HEK293T (cell line): ENCODE measurements at regions not wholly inside any gene's neighbourhood (a gene's known extent, or its start where the extent isn't known, plus 50 kb on each side); places are given as distances from the start of the nearest gene placed in this dataset.

Experiments used
- ARNT ChIP-seq: fragments of 450-650 bp; IDR thresholded peaks from 2 replicates; pipeline ENCODE4 v1.6.1; 2017; ENCODE audit warnings: mild to moderate bottlenecking
- BHLHE40 ChIP-seq: fragments of 450-650 bp; IDR thresholded peaks from 2 replicates; pipeline ENCODE4 v1.6.1; 2016; ENCODE audit warnings: mild to moderate bottlenecking, moderate library complexity, borderline replicate concordance
- ELF4 ChIP-seq: fragments of 450-650 bp; IDR thresholded peaks from 2 replicates; pipeline ENCODE4 v1.6.1; 2017; ENCODE audit warnings: antibody characterized with exemption
- FOXA1 ChIP-seq: fragments of 450-650 bp; IDR thresholded peaks from 2 replicates; pipeline ENCODE4 v1.6.1; 2016; ENCODE audit warnings: mild to moderate bottlenecking
- FOXM1 ChIP-seq: fragments of 450-650 bp; IDR thresholded peaks from 2 replicates; pipeline ENCODE4 v1.6.1; 2017; ENCODE audit warnings: mild to moderate bottlenecking, borderline replicate concordance
- HDGF ChIP-seq: fragments of 450-650 bp; IDR thresholded peaks from 2 replicates; pipeline ENCODE4 v1.6.1; 2017; ENCODE audit warnings: antibody characterized with exemption, borderline replicate concordance
- PKNOX1 ChIP-seq: fragments of 450-650 bp; IDR thresholded peaks from 2 replicates; pipeline ENCODE4 v1.6.1; 2016
- SP1 ChIP-seq: fragments of 450-650 bp; IDR thresholded peaks from 2 replicates; pipeline ENCODE4 v1.6.1; 2017
- SUZ12 ChIP-seq: fragments of 450-650 bp; IDR thresholded peaks from 2 replicates; pipeline ENCODE4 v1.6.1; 2016; ENCODE audit warnings: mild to moderate bottlenecking
- TARDBP ChIP-seq: fragments of 450-650 bp; IDR thresholded peaks from 2 replicates; pipeline ENCODE4 v1.6.1; 2016
- ZNF384 ChIP-seq: fragments of 450-650 bp; IDR thresholded peaks from 2 replicates; pipeline ENCODE4 v1.6.1; 2016

- no peak for TF ChIP-seq ARNT
- no peak for TF ChIP-seq TARDBP
- no peak for TF ChIP-seq PKNOX1
- no peak for TF ChIP-seq HDGF
- no peak for TF ChIP-seq ELF4
- no peak for TF ChIP-seq ZNF384
- no peak for TF ChIP-seq BHLHE40
- no peak for TF ChIP-seq SUZ12
- TF ChIP-seq FOXA1: no peak
- TF ChIP-seq FOXM1: no peak
- TF ChIP-seq SP1: no peak
These were observed 655.7 kb upstream of the ARPP21 start for GRCh38 chr3:34983631-34984030.
